GM23338 (cell line): ENCODE measurements at regions not wholly inside any gene's neighbourhood (a gene's known extent, or its start where the extent isn't known, plus 50 kb on each side); places are given as distances from the start of the nearest gene placed in this dataset.
"Not testable (repeated sequence)": the region's sequence is repeated elsewhere in the genome, so short reads cannot be mapped to it uniquely, and the experiment has no call there.

Experiments used
- CTCF ChIP-seq, 2 experiments: fragments of 200-600 bp in 1 of 2; sonication (generic) in 1 of 2; conservative IDR thresholded peaks; 2 replicates each; pipeline versions ENCODE4 v1.5.1 to v1.6.1; 2016 to 2017; ENCODE audit warnings: antibody characterized with exemption in 2 of 2, low read depth in 2 of 2, mild to moderate bottlenecking in 2 of 2, moderate library complexity in 1 of 2
- EZH2phosphoT487 ChIP-seq: fragments of 200-600 bp; sonication (generic); IDR thresholded peaks from one replicate; pipeline ENCODE4 v1.8.1; 2018; ENCODE audit warnings: antibody characterized with exemption; ENCODE audit not compliant: unreplicated experiment

- TF ChIP-seq CTCF (conservative IDR thresholded peaks at IDR 0.05; ENCODE audit: low read depth in 2 of 2); EZH2phosphoT487: not testable (repeated sequence)
Observed at GRCh38 chr5:20707634-20708033, 719.6 kb upstream of the CDH18 start.
